GM23338 (cell line): ENCODE measurements at regions not wholly inside any gene's neighbourhood (a gene's known extent, or its start where the extent isn't known, plus 50 kb on each side); places are given as distances from the start of the nearest gene placed in this dataset.

Experiments
- ATAC-seq: fragments of 200-7000 bp; cut with Tn5 transposase; 3 replicates; pipeline ENCODE4 v1.9.1; 2020
- DNase-seq: peaks from one replicate; pipeline ENCODE4 v3.0.0-alpha.2; 2015; ENCODE audit warnings: low spot score
- H2AFZ ChIP-seq: fragments of 200-600 bp; sonication (generic); 2 replicates; pipeline ENCODE4 v1.8.0; 2016; ENCODE audit warnings: antibody characterized with exemption, mild to moderate bottlenecking, moderate library complexity
- H3F3A ChIP-seq: fragments of 200-600 bp; sonication (generic); replicated peaks from 2 replicates; pipeline ENCODE4 v1.8.0; 2017; ENCODE audit warnings: antibody characterized with exemption, mixed run types, low read depth
- H3K27ac ChIP-seq: fragments of 200-600 bp; sonication (generic); 2 replicates; pipeline ENCODE4 v1.6.1; 2016; ENCODE audit warnings: low read depth
- H3K27me3 ChIP-seq: fragments of 200-600 bp; sonication (generic); 2 replicates; pipeline ENCODE4 v1.8.0; 2016; ENCODE audit warnings: mild to moderate bottlenecking, mixed run types, moderate library complexity; ENCODE audit not compliant: insufficient read depth
- H3K36me3 ChIP-seq: fragments of 200-600 bp; sonication (generic); 2 replicates; pipeline ENCODE4 v1.8.0; 2016; ENCODE audit warnings: mild to moderate bottlenecking; ENCODE audit not compliant: insufficient read depth
- H3K4me1 ChIP-seq: fragments of 200-600 bp; sonication (generic); 2 replicates; pipeline ENCODE4 v1.8.0; 2016; ENCODE audit warnings: mild to moderate bottlenecking, moderate library complexity; ENCODE audit not compliant: insufficient read depth
- H3K4me2 ChIP-seq: fragments of 200-600 bp; sonication (generic); 2 replicates; pipeline ENCODE4 v1.7.1; 2017; ENCODE audit warnings: mixed run types
- H3K4me3 ChIP-seq: fragments of 200-600 bp; sonication (generic); 2 replicates; pipeline ENCODE4 v1.6.1; 2016; ENCODE audit warnings: mixed run types
- H3K79me2 ChIP-seq: fragments of 200-600 bp; sonication (generic); replicated peaks from 2 replicates; pipeline ENCODE4 v1.8.0; 2017; ENCODE audit warnings: mild to moderate bottlenecking; ENCODE audit not compliant: insufficient read depth
- H3K9me2 ChIP-seq: fragments of 200-600 bp; sonication (generic); 2 replicates; pipeline ENCODE4 v1.8.0; 2017; ENCODE audit not compliant: insufficient read depth
- H4K20me1 ChIP-seq: fragments of 200-600 bp; sonication (generic); replicated peaks from 2 replicates; pipeline ENCODE4 v1.8.0; 2017; ENCODE audit warnings: mild to moderate bottlenecking; ENCODE audit not compliant: insufficient read depth
- H3K27ac Mint-ChIP-seq: 2 replicates; pipeline ENCODE4 v1.8.0; 2020; ENCODE audit warnings: inconsistent platforms, mild to moderate bottlenecking, moderate library complexity, mixed read lengths
- H3K27me3 Mint-ChIP-seq: 3 replicates; pipeline ENCODE4 v1.8.0; 2022; ENCODE audit warnings: low read depth, mild to moderate bottlenecking, moderate library complexity, mixed read lengths, inconsistent platforms; ENCODE audit not compliant: insufficient read depth, poor library complexity
- H3K36me3 Mint-ChIP-seq: 3 replicates; pipeline ENCODE4 v1.8.0; 2021; ENCODE audit warnings: low read depth, mild to moderate bottlenecking, inconsistent platforms, moderate library complexity, mixed read lengths
- H3K4me1 Mint-ChIP-seq: 3 replicates; pipeline ENCODE4 v1.8.0; 2020; ENCODE audit warnings: mild to moderate bottlenecking, inconsistent platforms, mixed read lengths
- H3K4me3 Mint-ChIP-seq: 3 replicates; pipeline ENCODE4 v1.8.0; 2021; ENCODE audit warnings: moderate library complexity, mild to moderate bottlenecking, inconsistent platforms, mixed read lengths
- H3K9me3 Mint-ChIP-seq: 3 replicates; pipeline ENCODE4 v1.8.0; 2020; ENCODE audit warnings: moderate library complexity, mild to moderate bottlenecking, inconsistent platforms, mixed read lengths
- CREB1 ChIP-seq: fragments of 250-450 bp; sonication (Bioruptor Pico); IDR thresholded peaks from 2 replicates; pipeline ENCODE4 v1.5.0; 2020; ENCODE audit warnings: low read depth, mild to moderate bottlenecking, moderate library complexity
- EZH2 ChIP-seq: fragments of 200-600 bp; sonication (generic); IDR thresholded peaks from one replicate; pipeline ENCODE4 v1.8.0; 2017; ENCODE audit warnings: antibody characterized with exemption, mild to moderate bottlenecking, low read depth; ENCODE audit not compliant: unreplicated experiment
- EZH2phosphoT487 ChIP-seq: fragments of 200-600 bp; sonication (generic); IDR thresholded peaks from one replicate; pipeline ENCODE4 v1.8.1; 2018; ENCODE audit warnings: antibody characterized with exemption; ENCODE audit not compliant: unreplicated experiment
- JUNB ChIP-seq: IDR thresholded peaks from one replicate; pipeline ENCODE4 v1.6.1; 2016; ENCODE audit warnings: antibody characterized with exemption; ENCODE audit not compliant: unreplicated experiment
- NANOG ChIP-seq: IDR thresholded peaks from 2 replicates; pipeline ENCODE4 v1.6.1; 2016; ENCODE audit warnings: antibody characterized with exemption, borderline replicate concordance
- POLR2AphosphoS5 ChIP-seq: IDR thresholded peaks from 2 replicates; pipeline ENCODE4 v1.6.1; 2016; ENCODE audit warnings: antibody characterized with exemption, low read depth
- STAT1 ChIP-seq: IDR thresholded peaks from one replicate; pipeline ENCODE4 v1.6.1; 2016; ENCODE audit warnings: antibody characterized with exemption; ENCODE audit not compliant: unreplicated experiment
- ZNF114 ChIP-seq: fragments of 250-450 bp; sonication (Bioruptor Pico); IDR thresholded peaks from 2 replicates; pipeline ENCODE4 v1.5.0; 2020; ENCODE audit warnings: mild to moderate bottlenecking, moderate library complexity
- ZNF331 ChIP-seq: fragments of 250-450 bp; sonication (Bioruptor Pico); IDR thresholded peaks from 2 replicates; pipeline ENCODE4 v1.5.0; 2020; ENCODE audit warnings: low read depth, mild to moderate bottlenecking, moderate library complexity
- TF ChIP-seq, protein P1 (sequence below), 2 experiments: fragments of 200-600 bp in 1 of 2; sonication (generic) in 1 of 2; conservative IDR thresholded peaks; 2 replicates each; pipeline versions ENCODE4 v1.5.1 to v1.6.1; 2016 to 2017; ENCODE audit warnings: antibody characterized with exemption in 2 of 2, low read depth in 2 of 2, mild to moderate bottlenecking in 2 of 2, moderate library complexity in 1 of 2
- TF ChIP-seq, protein P2 (sequence below): IDR thresholded peaks from one replicate; pipeline ENCODE4 v1.6.1; 2018; ENCODE audit warnings: antibody characterized with exemption; ENCODE audit not compliant: unreplicated experiment
- TF ChIP-seq, protein P3 (sequence below): fragments of 250-450 bp; sonication (Bioruptor Pico); IDR thresholded peaks from 2 replicates; pipeline ENCODE4 v1.5.0; 2020; ENCODE audit warnings: mild to moderate bottlenecking, moderate library complexity
- TF ChIP-seq, protein P4 (sequence below): IDR thresholded peaks from 2 replicates; pipeline ENCODE4 v1.6.1; 2016; ENCODE audit warnings: antibody characterized with exemption

DNA sequence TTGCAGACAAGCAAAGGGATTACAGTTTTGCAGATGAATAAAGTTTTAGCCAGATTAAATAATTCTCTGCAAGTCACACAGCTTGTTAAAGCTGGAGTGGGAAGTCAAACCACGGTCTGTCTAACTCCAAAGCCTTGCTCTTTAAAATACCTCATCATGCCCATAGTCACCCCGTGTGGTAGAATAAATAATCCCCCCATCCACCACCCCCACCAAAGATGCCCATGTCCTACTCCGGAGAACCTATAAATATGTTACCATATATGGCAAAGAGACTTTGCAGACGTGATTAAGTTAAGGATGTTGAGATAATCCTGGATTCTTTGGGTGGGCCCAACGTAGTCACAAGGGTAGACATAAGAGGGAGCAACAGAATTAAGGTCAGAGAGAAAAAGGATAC, 118.7 kb downstream of the BEND2 start:
- Histone ChIP-seq H3K79me2 (peaks cover 6% of the 10 kb centered on the region; the same call in 1 of the 2 replicates), H3K27ac (no peak overlapping the region), H2AFZ (no peak overlapping the region), H3K4me3 (no peak overlapping the region), H3K36me3 (no peaks in the 10 kb centered on the region), H3K4me1 (peaks cover 22% of the 10 kb centered on the region), H3K4me2 (no peak overlapping the region), H3K9me2 (no peaks in the 10 kb centered on the region), H3F3A (no peaks in the 10 kb centered on the region), H3K27me3 (no peaks in the 10 kb centered on the region), H4K20me1 (no peaks in the 10 kb centered on the region)
- TF ChIP-seq ZNF331 (CRISPR knock-in tag) (no peak), POLR2AphosphoS5 (no peak), CREB1 (CRISPR knock-in tag) (no peak), ZNF114 (CRISPR knock-in tag) (no peak), JUNB (no peak), STAT1 (no peak), EZH2 (no peak), NANOG (no peak), EZH2phosphoT487 (no peak)
- TF ChIP-seq, protein P1, sequence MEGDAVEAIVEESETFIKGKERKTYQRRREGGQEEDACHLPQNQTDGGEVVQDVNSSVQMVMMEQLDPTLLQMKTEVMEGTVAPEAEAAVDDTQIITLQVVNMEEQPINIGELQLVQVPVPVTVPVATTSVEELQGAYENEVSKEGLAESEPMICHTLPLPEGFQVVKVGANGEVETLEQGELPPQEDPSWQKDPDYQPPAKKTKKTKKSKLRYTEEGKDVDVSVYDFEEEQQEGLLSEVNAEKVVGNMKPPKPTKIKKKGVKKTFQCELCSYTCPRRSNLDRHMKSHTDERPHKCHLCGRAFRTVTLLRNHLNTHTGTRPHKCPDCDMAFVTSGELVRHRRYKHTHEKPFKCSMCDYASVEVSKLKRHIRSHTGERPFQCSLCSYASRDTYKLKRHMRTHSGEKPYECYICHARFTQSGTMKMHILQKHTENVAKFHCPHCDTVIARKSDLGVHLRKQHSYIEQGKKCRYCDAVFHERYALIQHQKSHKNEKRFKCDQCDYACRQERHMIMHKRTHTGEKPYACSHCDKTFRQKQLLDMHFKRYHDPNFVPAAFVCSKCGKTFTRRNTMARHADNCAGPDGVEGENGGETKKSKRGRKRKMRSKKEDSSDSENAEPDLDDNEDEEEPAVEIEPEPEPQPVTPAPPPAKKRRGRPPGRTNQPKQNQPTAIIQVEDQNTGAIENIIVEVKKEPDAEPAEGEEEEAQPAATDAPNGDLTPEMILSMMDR (conservative IDR thresholded peaks at IDR 0.05; ENCODE audit: low read depth in 2 of 2): no peak
- TF ChIP-seq, protein P2, sequence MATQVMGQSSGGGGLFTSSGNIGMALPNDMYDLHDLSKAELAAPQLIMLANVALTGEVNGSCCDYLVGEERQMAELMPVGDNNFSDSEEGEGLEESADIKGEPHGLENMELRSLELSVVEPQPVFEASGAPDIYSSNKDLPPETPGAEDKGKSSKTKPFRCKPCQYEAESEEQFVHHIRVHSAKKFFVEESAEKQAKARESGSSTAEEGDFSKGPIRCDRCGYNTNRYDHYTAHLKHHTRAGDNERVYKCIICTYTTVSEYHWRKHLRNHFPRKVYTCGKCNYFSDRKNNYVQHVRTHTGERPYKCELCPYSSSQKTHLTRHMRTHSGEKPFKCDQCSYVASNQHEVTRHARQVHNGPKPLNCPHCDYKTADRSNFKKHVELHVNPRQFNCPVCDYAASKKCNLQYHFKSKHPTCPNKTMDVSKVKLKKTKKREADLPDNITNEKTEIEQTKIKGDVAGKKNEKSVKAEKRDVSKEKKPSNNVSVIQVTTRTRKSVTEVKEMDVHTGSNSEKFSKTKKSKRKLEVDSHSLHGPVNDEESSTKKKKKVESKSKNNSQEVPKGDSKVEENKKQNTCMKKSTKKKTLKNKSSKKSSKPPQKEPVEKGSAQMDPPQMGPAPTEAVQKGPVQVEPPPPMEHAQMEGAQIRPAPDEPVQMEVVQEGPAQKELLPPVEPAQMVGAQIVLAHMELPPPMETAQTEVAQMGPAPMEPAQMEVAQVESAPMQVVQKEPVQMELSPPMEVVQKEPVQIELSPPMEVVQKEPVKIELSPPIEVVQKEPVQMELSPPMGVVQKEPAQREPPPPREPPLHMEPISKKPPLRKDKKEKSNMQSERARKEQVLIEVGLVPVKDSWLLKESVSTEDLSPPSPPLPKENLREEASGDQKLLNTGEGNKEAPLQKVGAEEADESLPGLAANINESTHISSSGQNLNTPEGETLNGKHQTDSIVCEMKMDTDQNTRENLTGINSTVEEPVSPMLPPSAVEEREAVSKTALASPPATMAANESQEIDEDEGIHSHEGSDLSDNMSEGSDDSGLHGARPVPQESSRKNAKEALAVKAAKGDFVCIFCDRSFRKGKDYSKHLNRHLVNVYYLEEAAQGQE: no peak
- TF ChIP-seq, protein P3, sequence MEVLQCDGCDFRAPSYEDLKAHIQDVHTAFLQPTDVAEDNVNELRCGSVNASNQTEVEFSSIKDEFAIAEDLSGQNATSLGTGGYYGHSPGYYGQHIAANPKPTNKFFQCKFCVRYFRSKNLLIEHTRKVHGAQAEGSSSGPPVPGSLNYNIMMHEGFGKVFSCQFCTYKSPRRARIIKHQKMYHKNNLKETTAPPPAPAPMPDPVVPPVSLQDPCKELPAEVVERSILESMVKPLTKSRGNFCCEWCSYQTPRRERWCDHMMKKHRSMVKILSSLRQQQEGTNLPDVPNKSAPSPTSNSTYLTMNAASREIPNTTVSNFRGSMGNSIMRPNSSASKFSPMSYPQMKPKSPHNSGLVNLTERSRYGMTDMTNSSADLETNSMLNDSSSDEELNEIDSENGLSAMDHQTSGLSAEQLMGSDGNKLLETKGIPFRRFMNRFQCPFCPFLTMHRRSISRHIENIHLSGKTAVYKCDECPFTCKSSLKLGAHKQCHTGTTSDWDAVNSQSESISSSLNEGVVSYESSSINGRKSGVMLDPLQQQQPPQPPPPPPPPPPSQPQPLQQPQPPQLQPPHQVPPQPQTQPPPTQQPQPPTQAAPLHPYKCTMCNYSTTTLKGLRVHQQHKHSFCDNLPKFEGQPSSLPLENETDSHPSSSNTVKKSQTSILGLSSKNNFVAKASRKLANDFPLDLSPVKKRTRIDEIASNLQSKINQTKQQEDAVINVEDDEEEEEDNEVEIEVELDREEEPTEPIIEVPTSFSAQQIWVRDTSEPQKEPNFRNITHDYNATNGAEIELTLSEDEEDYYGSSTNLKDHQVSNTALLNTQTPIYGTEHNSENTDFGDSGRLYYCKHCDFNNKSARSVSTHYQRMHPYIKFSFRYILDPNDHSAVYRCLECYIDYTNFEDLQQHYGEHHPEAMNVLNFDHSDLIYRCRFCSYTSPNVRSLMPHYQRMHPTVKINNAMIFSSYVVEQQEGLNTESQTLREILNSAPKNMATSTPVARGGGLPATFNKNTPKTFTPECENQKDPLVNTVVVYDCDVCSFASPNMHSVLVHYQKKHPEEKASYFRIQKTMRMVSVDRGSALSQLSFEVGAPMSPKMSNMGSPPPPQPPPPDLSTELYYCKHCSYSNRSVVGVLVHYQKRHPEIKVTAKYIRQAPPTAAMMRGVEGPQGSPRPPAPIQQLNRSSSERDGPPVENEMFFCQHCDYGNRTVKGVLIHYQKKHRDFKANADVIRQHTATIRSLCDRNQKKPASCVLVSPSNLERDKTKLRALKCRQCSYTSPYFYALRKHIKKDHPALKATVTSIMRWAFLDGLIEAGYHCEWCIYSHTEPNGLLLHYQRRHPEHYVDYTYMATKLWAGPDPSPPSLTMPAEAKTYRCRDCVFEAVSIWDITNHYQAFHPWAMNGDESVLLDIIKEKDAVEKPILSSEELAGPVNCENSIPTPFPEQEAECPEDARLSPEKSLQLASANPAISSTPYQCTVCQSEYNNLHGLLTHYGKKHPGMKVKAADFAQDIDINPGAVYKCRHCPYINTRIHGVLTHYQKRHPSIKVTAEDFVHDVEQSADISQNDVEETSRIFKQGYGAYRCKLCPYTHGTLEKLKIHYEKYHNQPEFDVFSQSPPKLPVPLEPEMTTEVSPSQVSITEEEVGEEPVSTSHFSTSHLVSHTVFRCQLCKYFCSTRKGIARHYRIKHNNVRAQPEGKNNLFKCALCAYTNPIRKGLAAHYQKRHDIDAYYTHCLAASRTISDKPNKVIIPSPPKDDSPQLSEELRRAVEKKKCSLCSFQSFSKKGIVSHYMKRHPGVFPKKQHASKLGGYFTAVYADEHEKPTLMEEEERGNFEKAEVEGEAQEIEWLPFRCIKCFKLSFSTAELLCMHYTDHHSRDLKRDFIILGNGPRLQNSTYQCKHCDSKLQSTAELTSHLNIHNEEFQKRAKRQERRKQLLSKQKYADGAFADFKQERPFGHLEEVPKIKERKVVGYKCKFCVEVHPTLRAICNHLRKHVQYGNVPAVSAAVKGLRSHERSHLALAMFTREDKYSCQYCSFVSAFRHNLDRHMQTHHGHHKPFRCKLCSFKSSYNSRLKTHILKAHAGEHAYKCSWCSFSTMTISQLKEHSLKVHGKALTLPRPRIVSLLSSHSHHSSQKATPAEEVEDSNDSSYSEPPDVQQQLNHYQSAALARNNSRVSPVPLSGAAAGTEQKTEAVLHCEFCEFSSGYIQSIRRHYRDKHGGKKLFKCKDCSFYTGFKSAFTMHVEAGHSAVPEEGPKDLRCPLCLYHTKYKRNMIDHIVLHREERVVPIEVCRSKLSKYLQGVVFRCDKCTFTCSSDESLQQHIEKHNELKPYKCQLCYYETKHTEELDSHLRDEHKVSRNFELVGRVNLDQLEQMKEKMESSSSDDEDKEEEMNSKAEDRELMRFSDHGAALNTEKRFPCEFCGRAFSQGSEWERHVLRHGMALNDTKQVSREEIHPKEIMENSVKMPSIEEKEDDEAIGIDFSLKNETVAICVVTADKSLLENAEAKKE (CRISPR knock-in tag): no peak
- TF ChIP-seq, protein P4, sequence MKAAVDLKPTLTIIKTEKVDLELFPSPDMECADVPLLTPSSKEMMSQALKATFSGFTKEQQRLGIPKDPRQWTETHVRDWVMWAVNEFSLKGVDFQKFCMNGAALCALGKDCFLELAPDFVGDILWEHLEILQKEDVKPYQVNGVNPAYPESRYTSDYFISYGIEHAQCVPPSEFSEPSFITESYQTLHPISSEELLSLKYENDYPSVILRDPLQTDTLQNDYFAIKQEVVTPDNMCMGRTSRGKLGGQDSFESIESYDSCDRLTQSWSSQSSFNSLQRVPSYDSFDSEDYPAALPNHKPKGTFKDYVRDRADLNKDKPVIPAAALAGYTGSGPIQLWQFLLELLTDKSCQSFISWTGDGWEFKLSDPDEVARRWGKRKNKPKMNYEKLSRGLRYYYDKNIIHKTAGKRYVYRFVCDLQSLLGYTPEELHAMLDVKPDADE: no peak
- H3K9me3 Mint-ChIP-seq: no peaks in the 10 kb centered on the region
- H3K4me3 Mint-ChIP-seq: no peak overlapping the region
- no peaks in the 10 kb centered on the region for H3K36me3 Mint-ChIP-seq
- no peak overlapping the region for H3K27ac Mint-ChIP-seq
- DNase-seq: no peak
- no peaks in the 10 kb centered on the region for H3K27me3 Mint-ChIP-seq
- no peak for ATAC-seq
- H3K4me1 Mint-ChIP-seq: peaks cover 30% of the 10 kb centered on the region
